ENCODE measurements at regions not wholly inside any gene's neighbourhood (a gene's known extent, or its start where the extent isn't known, plus 50 kb on each side); places are given as distances from the start of the nearest gene placed in this dataset.
A peak's percentile ranks its signal among the peaks of the same experiment; 100 is the strongest.

DNA sequence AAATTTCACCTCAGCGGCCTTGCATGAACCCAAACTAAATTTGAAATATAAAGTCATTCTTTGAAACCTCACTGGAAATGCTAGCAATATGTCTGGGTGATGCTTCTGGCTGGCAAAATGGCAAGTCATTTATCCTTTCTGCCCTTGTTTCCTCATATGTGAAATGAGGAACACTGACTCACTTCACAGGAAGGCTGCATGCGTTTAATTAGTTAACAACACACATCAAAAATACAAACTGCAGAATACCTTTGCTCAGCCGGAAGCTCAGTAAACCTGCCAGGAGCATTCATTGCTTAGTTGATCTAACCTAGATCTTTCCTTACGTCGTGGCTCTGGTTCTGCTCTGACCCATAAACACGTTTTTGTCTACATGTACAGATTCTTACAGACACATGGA lies 214.2 kb upstream of the ACVR2A start:
- Histone ChIP-seq H3K9me3 (replicated peaks in 1 of 3) (no peaks in the 10 kb centered on the region), H3K4me1 (replicated peaks in 1 of 2) (no peaks in the 10 kb centered on the region), H3K36me3 (replicated peaks in 1 of 2) (no peaks in the 10 kb centered on the region), H3K4me3 (no peak overlapping the region), H3K27ac (no peak overlapping the region), H3K27me3 (no peaks in the 10 kb centered on the region)
- intact Hi-C loops (cut with DNase I), result no loop called here
- DNase-seq, result peak in 1 of 7 donors; percentile 2
- WGBS, 4 donors, result 56 to 68% (median 66%) methylated on average over 6 of the region's 6 CpGs
- TF ChIP-seq, protein P1, sequence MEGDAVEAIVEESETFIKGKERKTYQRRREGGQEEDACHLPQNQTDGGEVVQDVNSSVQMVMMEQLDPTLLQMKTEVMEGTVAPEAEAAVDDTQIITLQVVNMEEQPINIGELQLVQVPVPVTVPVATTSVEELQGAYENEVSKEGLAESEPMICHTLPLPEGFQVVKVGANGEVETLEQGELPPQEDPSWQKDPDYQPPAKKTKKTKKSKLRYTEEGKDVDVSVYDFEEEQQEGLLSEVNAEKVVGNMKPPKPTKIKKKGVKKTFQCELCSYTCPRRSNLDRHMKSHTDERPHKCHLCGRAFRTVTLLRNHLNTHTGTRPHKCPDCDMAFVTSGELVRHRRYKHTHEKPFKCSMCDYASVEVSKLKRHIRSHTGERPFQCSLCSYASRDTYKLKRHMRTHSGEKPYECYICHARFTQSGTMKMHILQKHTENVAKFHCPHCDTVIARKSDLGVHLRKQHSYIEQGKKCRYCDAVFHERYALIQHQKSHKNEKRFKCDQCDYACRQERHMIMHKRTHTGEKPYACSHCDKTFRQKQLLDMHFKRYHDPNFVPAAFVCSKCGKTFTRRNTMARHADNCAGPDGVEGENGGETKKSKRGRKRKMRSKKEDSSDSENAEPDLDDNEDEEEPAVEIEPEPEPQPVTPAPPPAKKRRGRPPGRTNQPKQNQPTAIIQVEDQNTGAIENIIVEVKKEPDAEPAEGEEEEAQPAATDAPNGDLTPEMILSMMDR (IDR thresholded peaks at IDR 0.05), result no peak
- TF ChIP-seq POLR2A (IDR thresholded peaks at IDR 0.05), result no peak

DNA sequence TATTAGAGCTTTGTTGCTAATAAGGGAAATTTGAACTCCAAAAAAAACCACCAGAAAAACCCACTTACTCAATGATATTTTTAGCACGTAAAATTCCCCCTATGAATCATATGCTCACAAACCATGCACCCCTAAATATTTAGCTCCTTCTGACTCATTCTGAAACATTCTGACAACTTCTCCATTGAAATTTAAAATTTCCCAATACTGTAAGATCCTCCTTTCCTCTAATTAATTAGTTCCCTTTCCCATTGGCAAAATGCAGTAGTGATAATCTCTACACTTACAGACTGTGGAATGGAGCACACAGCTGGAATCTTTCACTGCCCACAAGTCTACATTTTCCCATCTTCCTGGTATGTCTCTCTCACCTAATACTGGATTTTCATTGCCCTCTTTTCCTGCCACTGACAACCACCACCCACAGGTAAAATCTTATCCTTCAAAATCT lies 215.8 kb upstream of the ACVR2A start:
- H3K4me1 ChIP-seq (replicated peaks in 1 of 2), result no peaks in the 10 kb centered on the region
- H3K9me3 ChIP-seq (replicated peaks in 1 of 3), result no peaks in the 10 kb centered on the region
- WGBS, 4 donors, result 66 to 71% (median 67%) methylated on average over 1 of the region's 1 CpG
- H3K27ac ChIP-seq, result no peak overlapping the region
- no peak overlapping the region for H3K4me3 ChIP-seq
- no peaks in the 10 kb centered on the region for H3K36me3 ChIP-seq (replicated peaks in 1 of 2)
- no peak for DNase-seq
- TF ChIP-seq POLR2A (IDR thresholded peaks at IDR 0.05), result no peak
- TF ChIP-seq, protein P1 (IDR thresholded peaks at IDR 0.05), result no peak
- intact Hi-C loops (cut with DNase I), result no loop called here
- H3K27me3 ChIP-seq, result no peaks in the 10 kb centered on the region

DNA sequence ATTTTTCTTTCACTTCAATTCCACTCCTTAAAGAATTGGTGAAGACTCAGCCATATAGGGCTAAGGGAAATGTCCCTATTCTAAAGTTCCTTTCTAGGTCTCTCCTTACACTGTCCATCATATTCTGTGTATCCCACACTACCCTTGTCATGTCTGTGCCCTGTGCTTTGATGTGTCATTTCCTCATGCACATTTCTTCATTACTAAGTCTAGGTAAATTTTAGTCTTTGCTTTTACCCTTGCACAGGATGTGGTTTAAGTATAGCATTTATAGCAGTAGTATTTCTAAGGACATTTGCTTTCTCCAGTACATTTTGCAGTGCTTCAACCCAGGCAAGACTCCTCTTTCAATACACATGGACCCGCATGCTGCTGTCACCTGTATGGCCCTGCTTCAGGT lies 221.5 kb upstream of the ACVR2A start:
- no peak overlapping the region for H3K27ac ChIP-seq
- no peaks in the 10 kb centered on the region for H3K4me1 ChIP-seq (replicated peaks in 1 of 2)
- H3K27me3 ChIP-seq, result no peaks in the 10 kb centered on the region
- H3K9me3 ChIP-seq (replicated peaks in 1 of 3), result no peaks in the 10 kb centered on the region
- H3K36me3 ChIP-seq (replicated peaks in 1 of 2), result no peaks in the 10 kb centered on the region
- intact Hi-C loops (cut with DNase I), result no loop called here
- TF ChIP-seq, protein P1 (IDR thresholded peaks at IDR 0.05), result no peak
- no peak for TF ChIP-seq POLR2A (IDR thresholded peaks at IDR 0.05)
- 74 to 93% (median 85%) methylated on average over 1 of the region's 1 CpG for WGBS, 4 donors
- H3K4me3 ChIP-seq, result no peak overlapping the region
- no peak for DNase-seq

DNA sequence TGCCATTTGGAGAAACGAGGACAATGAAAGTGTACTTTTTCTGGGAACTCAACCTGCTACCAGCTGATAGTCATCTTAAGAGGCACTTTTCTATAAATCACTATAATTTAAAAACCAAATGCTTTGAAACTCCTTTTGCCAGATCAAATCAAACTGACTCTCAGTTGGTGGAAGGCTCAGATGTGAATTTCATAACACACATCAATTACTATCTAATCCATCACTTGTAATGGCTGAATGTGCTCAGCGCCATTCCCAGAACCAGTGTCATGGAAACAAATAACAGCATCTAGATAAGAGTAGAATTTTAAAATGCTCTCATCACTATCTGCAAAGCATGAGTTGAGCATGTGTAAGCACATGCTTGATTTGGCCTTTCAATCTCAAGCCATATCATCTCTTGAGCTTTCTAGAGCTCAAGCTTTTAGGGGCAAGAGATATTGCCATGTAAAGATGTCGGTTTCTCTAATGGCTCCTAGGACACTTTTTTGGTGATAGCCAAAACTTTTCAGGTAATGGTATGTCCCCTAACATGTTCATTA lies 223.1 kb upstream of the ACVR2A start:
- 71 to 86% (median 80%) methylated on average over 3 of the region's 3 CpGs for WGBS, 4 donors
- no peak for TF ChIP-seq POLR2A (IDR thresholded peaks at IDR 0.05)
- TF ChIP-seq, protein P1 (IDR thresholded peaks at IDR 0.05), result no peak
- Histone ChIP-seq H3K27ac (no peak overlapping the region), H3K4me3 (no peak overlapping the region), H3K27me3 (no peaks in the 10 kb centered on the region), H3K36me3 (replicated peaks in 1 of 2) (no peaks in the 10 kb centered on the region), H3K9me3 (replicated peaks in 1 of 3) (no peaks in the 10 kb centered on the region), H3K4me1 (replicated peaks in 1 of 2) (no peaks in the 10 kb centered on the region)
- intact Hi-C loops (cut with DNase I), result no loop called here
- DNase-seq, result no peak
